Endothelial cell of umbilical vein (primary cell): ENCODE measurements at regions not wholly inside any gene's neighbourhood (a gene's known extent, or its start where the extent isn't known, plus 50 kb on each side); places are given as distances from the start of the nearest gene placed in this dataset.

Source experiments
- BruUV-seq: library from RNA; stranded (reverse); fragments of 400-500 nt; replicated peaks from 2 replicates; lab custom pipeline; 2021; lab: Mats Ljungman, UMichigan
- CTCF ChIA-PET: fragments of 300-600, 350-600 bp; sonication (Branson Sonifier 250); formaldehyde crosslinking; loops from one replicate; lab custom pipeline; 2021; ENCODE audit warnings: antibody characterized with exemption, inconsistent platforms; lab: Charles Lee
- POLR2A ChIA-PET: fragments of 300-600, 350-600 bp; sonication (Branson Sonifier 250); formaldehyde crosslinking; loops from one replicate; lab custom pipeline; 2021; ENCODE audit warnings: antibody characterized with exemption, inconsistent platforms; lab: Charles Lee
- DNase-seq: peaks from one replicate; pipeline ENCODE4 v3.0.0-alpha.2; 2011; ENCODE audit warnings: low read depth, low spot score
- FAIRE-seq: peaks from 2 replicates; lab custom pipeline; 2011; peaks lifted over from hg19 to GRCh38; lab: Jason Lieb, UNC
- H2AFZ ChIP-seq: 2 replicates; pipeline ENCODE4 v1.6.0; 2012; ENCODE audit warnings: low read depth, low read length, control low read depth, inconsistent platforms
- H3K27ac ChIP-seq: 2 replicates; pipeline ENCODE4 v1.5.1; 2011; ENCODE audit warnings: low read depth, mild to moderate bottlenecking, control low read depth, low read length, moderate library complexity; ENCODE audit not compliant: insufficient read depth
- H3K27me3 ChIP-seq, 2 experiments: 2 replicates each; pipeline versions ENCODE4 v1.6.0 to v1.6.1; 2011; ENCODE audit warnings: low read length in 2 of 2, mixed read lengths in 1 of 2; ENCODE audit not compliant: control insufficient read depth in 2 of 2, insufficient read depth in 2 of 2
- H3K36me3 ChIP-seq, 2 experiments: 2 replicates in 1 of 2; 3 replicates in 1 of 2; pipeline ENCODE4 v1.5.1; 2011; ENCODE audit warnings: low read length in 2 of 2, mild to moderate bottlenecking in 1 of 2, moderate library complexity in 1 of 2; ENCODE audit not compliant: control insufficient read depth in 2 of 2, insufficient read depth in 2 of 2; ENCODE audit errors: extremely low read depth in 1 of 2
- H3K4me1 ChIP-seq: 3 replicates; pipeline ENCODE4 v1.5.1; 2011; ENCODE audit warnings: mild to moderate bottlenecking, low read length; ENCODE audit not compliant: control insufficient read depth, insufficient read depth; ENCODE audit errors: extremely low read depth
- H3K4me2 ChIP-seq: 2 replicates; pipeline ENCODE4 v1.6.1; 2011; ENCODE audit warnings: low read length, control low read depth, mixed read lengths; ENCODE audit not compliant: insufficient read depth
- H3K4me3 ChIP-seq, 3 experiments: fragments of 200-600 bp in 1 of 3; sonication (generic), shearing (Covaris generic) in 1 of 3; replicated peaks in 1 of 3; 2 replicates each; pipeline ENCODE4 v1.5.1; 2011 to 2016; ENCODE audit warnings: control low read depth in 3 of 3, low read length in 3 of 3, mild to moderate bottlenecking in 2 of 3, inconsistent platforms in 1 of 3, low read depth in 1 of 3, moderate library complexity in 1 of 3; ENCODE audit not compliant: insufficient read depth in 1 of 3
- H3K79me2 ChIP-seq: 2 replicates; pipeline ENCODE4 v1.6.0; 2012; ENCODE audit warnings: low read length, inconsistent platforms; ENCODE audit not compliant: control insufficient read depth, insufficient read depth
- H3K9ac ChIP-seq: replicated peaks from 2 replicates; pipeline ENCODE3; 2011; ENCODE audit warnings: low read length, control low read depth; ENCODE audit not compliant: insufficient read depth; ENCODE audit errors: extremely low read depth
- H3K9me1 ChIP-seq: replicated peaks from 3 replicates; pipeline ENCODE4 v1.6.0; 2011; ENCODE audit warnings: mild to moderate bottlenecking, low read length; ENCODE audit not compliant: control insufficient read depth, insufficient read depth; ENCODE audit errors: extremely low read depth
- H3K9me3 ChIP-seq: replicated peaks from 2 replicates; pipeline ENCODE4 v1.5.1; 2012; ENCODE audit warnings: low read length, inconsistent platforms; ENCODE audit not compliant: control insufficient read depth, insufficient read depth
- H4K20me1 ChIP-seq: replicated peaks from 2 replicates; pipeline ENCODE3; 2011; ENCODE audit warnings: mild to moderate bottlenecking, low read length; ENCODE audit not compliant: control insufficient read depth, insufficient read depth; ENCODE audit errors: extremely low read depth
- CTCF ChIP-seq, 2 donors: IDR thresholded peaks; 1 replicate in 1 of 2; 2 replicates in 1 of 2; pipeline ENCODE4 v1.5.1; 2011; ENCODE audit warnings: low read length in 2 of 2, mild to moderate bottlenecking in 2 of 2, moderate library complexity in 2 of 2, control low read depth in 1 of 2, inconsistent platforms in 1 of 2, low read depth in 1 of 2; ENCODE audit not compliant: insufficient read depth in 1 of 2; ENCODE audit errors: extremely low read depth in 1 of 2
- EZH2 ChIP-seq: IDR thresholded peaks from 2 replicates; pipeline ENCODE4 v1.6.1; 2012; ENCODE audit warnings: borderline replicate concordance, low read depth, mild to moderate bottlenecking, moderate library complexity, low read length, inconsistent platforms; ENCODE audit not compliant: severe bottlenecking
- FOS ChIP-seq: IDR thresholded peaks from 2 replicates; pipeline ENCODE4 v1.6.1; 2011; ENCODE audit warnings: mild to moderate bottlenecking, low read length, moderate library complexity, borderline replicate concordance; ENCODE audit not compliant: insufficient read depth
- GATA2 ChIP-seq: IDR thresholded peaks from 2 replicates; pipeline ENCODE4 v1.7.0; 2011; ENCODE audit warnings: low read depth, mild to moderate bottlenecking, moderate library complexity, mixed read lengths, low read length; ENCODE audit not compliant: insufficient read length, insufficient read depth
- JUN ChIP-seq: IDR thresholded peaks from 2 replicates; pipeline ENCODE4 v1.6.1; 2011; ENCODE audit warnings: borderline replicate concordance, low read depth; ENCODE audit not compliant: insufficient read length, insufficient read depth
- MYC ChIP-seq: IDR thresholded peaks from one replicate; pipeline ENCODE4 v1.6.1; 2011; ENCODE audit warnings: mild to moderate bottlenecking, low read depth, low read length
- POLR2A ChIP-seq: IDR thresholded peaks from 2 replicates; pipeline ENCODE4 v1.6.1; 2012; ENCODE audit warnings: low read depth, mild to moderate bottlenecking, control low read depth, low read length
- POLR2AphosphoS5 ChIP-seq: IDR thresholded peaks from 2 replicates; pipeline ENCODE4 v1.6.1; 2012; ENCODE audit warnings: low read depth, mild to moderate bottlenecking, control low read depth, low read length, moderate library complexity; ENCODE audit not compliant: insufficient read depth
- dilution Hi-C: fragments of 300-500 bp; cut with MboI; formaldehyde crosslinking; loops from one replicate; pipeline ENCODE4 v1.15.0; 2019; ENCODE audit warnings: low sequenced_read_pairs; ENCODE audit not compliant: extremely low pct_ligation_motif_present
- intact Hi-C: fragments of 100-400 bp; cut with micrococcal nuclease; formaldehyde crosslinking; loops from one replicate; pipeline ENCODE4 v1.10.0; 2022
- TF ChIP-seq, protein P1 (sequence below): IDR thresholded peaks from 2 replicates; pipeline ENCODE4 v1.6.1; 2011; ENCODE audit not compliant: insufficient read depth, insufficient read length

GRCh38 chr7:55304018-55304762 lies 60.9 kb upstream of the LANCL2 start:
- Histone ChIP-seq H3K9ac (no peak overlapping the region), H3K4me3 (no peak overlapping the region), H3K4me1 (no peaks in the 10 kb centered on the region), H3K9me3 (no peaks in the 10 kb centered on the region), H3K9me1 (no peaks in the 10 kb centered on the region), H3K79me2 (no peaks in the 10 kb centered on the region), H3K4me2 (no peak overlapping the region), H3K27me3 (peaks cover 4 to 10% of the 10 kb centered on the region in 2 experiments), H4K20me1 (no peaks in the 10 kb centered on the region), H3K36me3 (no peaks in the 10 kb centered on the region), H3K27ac (no peak overlapping the region), H2AFZ (no peak overlapping the region)
- FAIRE-seq: no peak
- dilution Hi-C loops: no loop called here
- DNase-seq: no peak
- intact Hi-C loops: no loop called here
- CTCF ChIA-PET: no interaction called here
- POLR2A ChIA-PET: no interaction called here
- no TSS peak for BruUV-seq
- TF ChIP-seq GATA2: no peak
- TF ChIP-seq FOS: no peak
- no peak for TF ChIP-seq MYC
- TF ChIP-seq, protein P1, sequence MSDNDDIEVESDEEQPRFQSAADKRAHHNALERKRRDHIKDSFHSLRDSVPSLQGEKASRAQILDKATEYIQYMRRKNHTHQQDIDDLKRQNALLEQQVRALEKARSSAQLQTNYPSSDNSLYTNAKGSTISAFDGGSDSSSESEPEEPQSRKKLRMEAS: no peak
- TF ChIP-seq EZH2: no peak
- no peak for TF ChIP-seq POLR2A
- TF ChIP-seq POLR2AphosphoS5: no peak

DNA sequence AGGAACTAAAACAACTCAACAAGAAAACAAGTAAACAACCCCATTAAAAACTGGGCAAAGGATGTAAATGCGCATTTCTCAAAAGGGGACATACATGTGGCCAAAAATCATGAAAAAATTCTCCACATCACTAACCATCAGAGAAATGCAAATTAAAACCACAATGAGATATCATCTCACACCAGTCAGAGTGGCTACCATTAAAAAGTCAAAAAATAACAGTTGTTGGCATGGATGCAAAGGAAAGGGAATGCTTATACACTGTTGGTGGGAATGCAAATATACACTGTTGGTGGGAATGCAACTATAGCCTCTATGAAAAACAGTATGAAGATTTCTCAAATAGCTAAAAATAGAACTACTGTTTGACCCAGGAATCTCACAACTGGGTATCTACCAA lies 60.0 kb upstream of the LANCL2 start:
- H3K27ac ChIP-seq: no peak overlapping the region
- H3K36me3 ChIP-seq: no peaks in the 10 kb centered on the region
- ChIA-PET POLR2A (no interaction called here), CTCF (no interaction called here)
- H3K4me1 ChIP-seq: no peaks in the 10 kb centered on the region
- H3K9ac ChIP-seq: no peak overlapping the region
- H2AFZ ChIP-seq: no peak overlapping the region
- DNase-seq (no peak), FAIRE-seq (no peak)
- H3K4me3 ChIP-seq: no peak overlapping the region
- H3K79me2 ChIP-seq: no peaks in the 10 kb centered on the region
- intact Hi-C loops (no loop called here), dilution Hi-C loops (no loop called here)
- TF ChIP-seq MYC (no peak), POLR2A (no peak), FOS (no peak), GATA2 (no peak), CTCF (IDR thresholded peaks at IDR 0.05; ENCODE audit: extremely low read depth in 1 of 2, insufficient read depth in 1 of 2, low read depth in 1 of 2, low read length in 2 of 2) (no peak), POLR2AphosphoS5 (no peak), JUN (no peak), EZH2 (no peak)
- TF ChIP-seq, protein P1: no peak
- H4K20me1 ChIP-seq: no peaks in the 10 kb centered on the region
- H3K9me3 ChIP-seq: no peaks in the 10 kb centered on the region
- no peak overlapping the region for H3K4me2 ChIP-seq
- peaks cover 2 to 10% of the 10 kb centered on the region in 2 experiments for H3K27me3 ChIP-seq
- H3K9me1 ChIP-seq: no peaks in the 10 kb centered on the region
- no TSS peak for BruUV-seq
